SJSA1 (cell line): ENCODE measurements at regions not wholly inside any gene's neighbourhood (a gene's known extent, or its start where the extent isn't known, plus 50 kb on each side); places are given as distances from the start of the nearest gene placed in this dataset.

Experiments
- DNase-seq, 2 experiments: peaks; one replicate each; pipeline ENCODE4 v3.0.0-alpha.2; 2015 to 2020; ENCODE audit warnings: low spot score in 2 of 2, low read depth in 1 of 2
- H3K27ac ChIP-seq: fragments of 250-450 bp; sonication (Bioruptor Pico); 2 replicates; pipeline ENCODE4 v1.5.1; 2020; ENCODE audit warnings: mild to moderate bottlenecking, moderate library complexity
- H3K27me3 ChIP-seq: fragments of 250-450 bp; sonication (Bioruptor Pico); replicated peaks from 2 replicates; pipeline ENCODE4 v1.5.1; 2020; ENCODE audit warnings: mild to moderate bottlenecking, moderate library complexity
- H3K36me3 ChIP-seq: fragments of 250-450 bp; sonication (Bioruptor Pico); 2 replicates; pipeline ENCODE4 v1.5.1; 2020; ENCODE audit warnings: mild to moderate bottlenecking
- H3K4me1 ChIP-seq: fragments of 250-450 bp; sonication (Bioruptor Pico); replicated peaks from 2 replicates; pipeline ENCODE4 v1.6.1; 2021; ENCODE audit warnings: mild to moderate bottlenecking
- H3K4me3 ChIP-seq: fragments of 250-450 bp; sonication (Bioruptor Pico); 2 replicates; pipeline ENCODE4 v1.5.1; 2020; ENCODE audit warnings: mild to moderate bottlenecking
- H3K9me3 ChIP-seq: fragments of 250-450 bp; sonication (Bioruptor Pico); replicated peaks from 2 replicates; pipeline ENCODE4 v1.5.1; 2020; ENCODE audit warnings: mild to moderate bottlenecking

DNA sequence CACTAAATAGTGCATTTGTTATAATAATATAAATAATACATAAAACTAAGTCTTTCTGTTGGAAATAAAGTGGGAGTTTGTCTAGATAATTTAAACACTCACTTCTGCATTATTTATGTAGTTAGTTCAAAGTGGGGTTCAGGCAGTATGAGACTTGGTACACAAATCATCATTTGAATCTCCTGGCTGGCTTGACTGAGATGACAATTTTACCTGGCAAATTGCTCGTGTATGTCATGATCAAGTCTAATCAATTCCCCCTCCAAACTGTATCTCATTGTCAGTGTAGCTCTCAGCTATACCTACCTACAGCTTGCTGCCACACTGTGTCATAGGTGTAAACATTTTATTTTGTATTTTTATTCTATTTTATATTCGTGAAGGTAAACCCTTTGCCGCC, 563.4 kb upstream of the TENM3 start:
- no peak overlapping the region for H3K27ac ChIP-seq

DNA sequence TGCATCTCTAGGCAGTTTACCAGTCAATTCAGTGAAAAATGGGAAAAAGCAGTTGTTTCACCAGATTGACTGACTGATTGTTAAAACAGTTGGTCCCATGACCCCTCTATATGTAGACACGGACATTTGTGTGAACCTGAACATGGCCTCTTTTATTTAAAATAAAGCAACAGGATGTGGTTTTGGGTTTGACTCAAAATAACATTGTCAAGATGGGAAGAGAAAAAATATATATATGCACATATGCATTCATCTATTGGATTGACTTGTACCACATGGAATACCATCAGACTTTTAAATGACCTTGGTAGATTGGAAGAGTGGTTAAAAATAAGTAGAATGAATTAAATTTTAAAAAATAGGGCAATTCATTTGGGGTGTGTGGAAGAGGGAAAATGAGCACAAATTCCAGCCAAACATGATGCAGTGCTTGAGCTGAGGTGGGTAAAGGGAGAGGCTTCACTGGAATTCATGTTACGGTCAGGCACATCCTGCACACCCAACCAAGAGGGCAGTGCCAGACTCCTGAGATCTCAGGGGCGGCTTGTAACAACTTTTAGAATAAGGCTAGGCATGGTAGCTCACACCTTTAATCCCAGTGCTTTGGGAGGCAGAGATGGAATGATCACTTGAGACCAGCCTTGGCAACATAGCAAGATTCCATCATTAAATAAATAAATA, 560.7 kb upstream of the TENM3 start:
- no peak overlapping the region for H3K27ac ChIP-seq
- peaks cover 24% of the 10 kb centered on the region for H3K4me1 ChIP-seq
- no peaks in the 10 kb centered on the region for H3K36me3 ChIP-seq
- no peak overlapping the region for H3K4me3 ChIP-seq
- no peaks in the 10 kb centered on the region for H3K9me3 ChIP-seq
- DNase-seq, result no peak
- H3K27me3 ChIP-seq, result no peaks in the 10 kb centered on the region

More for the DNA sequence above, 563.4 kb upstream of the TENM3 start:
- Histone ChIP-seq H3K9me3 (no peaks in the 10 kb centered on the region), H3K4me3 (no peak overlapping the region), H3K36me3 (no peaks in the 10 kb centered on the region), H3K27me3 (no peaks in the 10 kb centered on the region), H3K4me1 (peaks cover 6% of the 10 kb centered on the region; the same call in 1 of the 2 replicates)
- no peak for DNase-seq

DNA sequence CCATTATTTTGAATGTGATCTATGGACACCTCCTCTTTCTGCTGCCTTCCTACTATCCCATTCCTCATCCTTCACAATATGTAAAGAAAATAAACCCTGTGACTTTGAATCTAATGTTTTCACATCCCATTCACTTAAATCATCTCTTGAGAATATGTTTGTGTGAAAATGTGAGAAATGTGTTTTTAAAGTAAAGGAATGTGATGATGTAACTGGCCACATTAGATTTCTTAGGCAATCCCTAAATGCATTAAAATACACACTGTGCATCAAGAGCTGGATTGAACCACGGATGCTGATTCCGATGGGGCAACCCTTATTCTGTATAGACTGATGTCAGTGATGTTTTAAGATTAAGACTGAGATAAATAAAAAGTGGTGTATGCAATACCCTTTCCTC, 558.9 kb upstream of the TENM3 start:
- Histone ChIP-seq H3K36me3 (no peaks in the 10 kb centered on the region), H3K4me1 (peaks cover 39% of the 10 kb centered on the region), H3K27ac (no peak overlapping the region), H3K27me3 (no peaks in the 10 kb centered on the region), H3K9me3 (no peaks in the 10 kb centered on the region), H3K4me3 (no peak overlapping the region)
- DNase-seq, result peak in 1 of 2 experiments; percentile 12

DNA sequence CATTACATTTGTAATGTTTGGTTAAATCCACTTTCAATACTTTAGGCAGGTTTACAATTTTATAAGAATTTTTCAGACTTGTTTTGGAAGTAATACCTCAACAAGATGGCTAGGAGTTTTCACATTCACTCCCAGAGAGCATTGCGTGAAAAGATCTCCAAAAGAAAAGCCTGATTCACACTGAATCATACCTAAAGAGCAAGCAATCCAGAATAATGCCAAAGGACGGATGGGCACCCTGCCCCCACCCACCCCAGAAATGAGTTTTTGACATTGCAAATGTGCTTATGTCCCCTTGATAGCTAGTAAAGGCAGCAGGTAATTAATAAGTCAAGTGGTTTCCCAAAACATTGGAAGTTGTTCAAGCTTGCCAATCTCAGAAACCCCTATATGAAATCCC, 557.7 kb upstream of the TENM3 start:
- Histone ChIP-seq H3K9me3 (no peaks in the 10 kb centered on the region), H3K4me3 (peak overlapping the region; percentile 4), H3K27me3 (no peaks in the 10 kb centered on the region), H3K4me1 (peaks cover 39% of the 10 kb centered on the region), H3K36me3 (no peaks in the 10 kb centered on the region), H3K27ac (peak overlapping the region; percentile 85)
- DNase-seq, result peak in 1 of 2 experiments; percentile 51

DNA sequence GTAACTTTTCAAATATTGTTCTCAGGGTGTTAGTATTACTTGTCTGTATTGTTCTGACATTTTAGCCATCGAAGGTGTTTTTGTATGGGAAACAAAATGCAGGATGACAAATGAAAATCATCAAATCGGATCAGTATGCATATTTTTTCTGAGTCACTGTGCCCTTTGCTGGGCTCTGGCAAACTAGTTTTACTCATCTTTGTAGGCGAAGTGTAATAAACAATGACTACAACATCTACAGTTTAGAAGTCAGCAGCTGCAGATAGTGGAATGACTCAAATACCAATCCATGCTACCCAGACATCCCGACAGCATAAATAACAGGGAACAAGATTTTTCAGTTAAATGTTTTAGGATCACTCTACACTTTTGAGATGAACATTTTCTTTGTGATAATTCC, 557.3 kb upstream of the TENM3 start:
- Histone ChIP-seq H3K9me3 (no peaks in the 10 kb centered on the region), H3K36me3 (no peaks in the 10 kb centered on the region), H3K4me1 (peaks cover 39% of the 10 kb centered on the region), H3K27ac (peak overlapping the region; percentile 85), H3K27me3 (no peaks in the 10 kb centered on the region), H3K4me3 (peak overlapping the region; percentile 4)
- DNase-seq, result peak; percentile 51 to 75

- 0 out of 2 replicates have a peak overlapping the region, but pooled peaks have one; percentile 3 for H3K27ac ChIP-seq
- peak in 1 of 2 experiments; percentile 1 for DNase-seq
- H3K4me1 ChIP-seq, result peaks cover 39% of the 10 kb centered on the region
- no peak overlapping the region for H3K4me3 ChIP-seq
- H3K36me3 ChIP-seq, result no peaks in the 10 kb centered on the region
- no peaks in the 10 kb centered on the region for H3K9me3 ChIP-seq
- H3K27me3 ChIP-seq, result no peaks in the 10 kb centered on the region
Observed at GRCh38 chr4:181687116-181687515, 556.1 kb upstream of the TENM3 start.

- DNase-seq, result peak in 1 of 2 experiments; percentile 32
Observed at GRCh38 chr4:181688432-181688831, 554.8 kb upstream of the TENM3 start.

DNA sequence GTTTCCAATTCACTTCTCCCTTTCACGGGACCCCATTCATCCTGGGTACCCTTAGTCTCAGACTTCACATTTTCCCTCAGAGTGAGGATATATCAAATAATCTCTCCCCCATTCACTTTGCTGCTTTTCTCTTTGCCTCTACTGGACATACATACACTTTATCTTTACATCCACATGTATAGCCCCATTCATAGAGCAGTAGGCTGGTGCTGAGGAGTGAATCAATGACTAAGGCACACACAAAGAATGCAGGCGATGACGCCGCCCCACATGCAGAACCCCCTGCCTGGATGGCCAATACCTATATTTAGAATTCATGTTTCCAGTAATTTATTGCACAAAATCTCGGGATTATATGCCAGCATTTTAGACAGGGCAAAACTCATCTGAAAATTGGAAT, 554.3 kb upstream of the TENM3 start:
- Histone ChIP-seq H3K27me3 (no peaks in the 10 kb centered on the region), H3K4me3 (no peak overlapping the region), H3K9me3 (no peaks in the 10 kb centered on the region), H3K27ac (no peak overlapping the region), H3K4me1 (peaks cover 39% of the 10 kb centered on the region), H3K36me3 (no peaks in the 10 kb centered on the region)
- DNase-seq, result no peak

More at GRCh38 chr4:181688432-181688831, 554.8 kb upstream of the TENM3 start:
- Histone ChIP-seq H3K36me3 (no peaks in the 10 kb centered on the region), H3K9me3 (no peaks in the 10 kb centered on the region), H3K4me3 (no peak overlapping the region), H3K27ac (no peak overlapping the region), H3K4me1 (peaks cover 39% of the 10 kb centered on the region), H3K27me3 (no peaks in the 10 kb centered on the region)

- H3K36me3 ChIP-seq, result no peaks in the 10 kb centered on the region
- H3K27me3 ChIP-seq, result no peaks in the 10 kb centered on the region
- peaks cover 34% of the 10 kb centered on the region for H3K4me1 ChIP-seq
- DNase-seq, result no peak
- no peak overlapping the region for H3K27ac ChIP-seq
- no peak overlapping the region for H3K4me3 ChIP-seq
- no peaks in the 10 kb centered on the region for H3K9me3 ChIP-seq
Observed at GRCh38 chr4:181690498-181690897, 552.7 kb upstream of the TENM3 start.

- no peak for DNase-seq
- Histone ChIP-seq H3K9me3 (no peaks in the 10 kb centered on the region), H3K4me1 (peaks cover 11% of the 10 kb centered on the region), H3K27me3 (no peaks in the 10 kb centered on the region), H3K4me3 (no peak overlapping the region), H3K36me3 (no peaks in the 10 kb centered on the region), H3K27ac (no peak overlapping the region)
Observed at GRCh38 chr4:181692965-181693364, 550.2 kb upstream of the TENM3 start.

DNA sequence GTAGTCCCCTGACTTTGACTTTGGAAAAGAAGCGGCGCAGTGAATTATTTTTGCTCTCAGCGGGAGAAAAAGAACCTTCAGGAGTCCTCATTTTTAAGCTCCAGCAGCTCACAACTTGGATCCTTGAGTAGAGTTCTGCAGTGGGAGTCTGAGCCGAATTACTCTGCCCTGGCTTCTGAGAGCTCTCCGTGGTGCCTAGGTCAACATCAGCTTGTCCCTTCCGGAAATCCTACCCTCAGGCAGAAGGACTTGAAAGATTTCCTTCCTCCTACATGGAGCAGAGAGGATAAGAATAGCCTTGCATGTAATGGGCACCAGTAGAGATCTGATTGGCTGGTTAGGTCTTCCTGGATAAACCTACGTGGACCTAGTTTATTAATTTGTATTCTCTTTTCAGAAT, 549.7 kb upstream of the TENM3 start:
- Histone ChIP-seq H3K4me1 (peaks cover 5% of the 10 kb centered on the region), H3K36me3 (no peaks in the 10 kb centered on the region), H3K9me3 (no peaks in the 10 kb centered on the region), H3K27ac (no peak overlapping the region), H3K4me3 (no peak overlapping the region), H3K27me3 (no peaks in the 10 kb centered on the region)
- no peak for DNase-seq

- no peak overlapping the region for H3K4me3 ChIP-seq
- no peaks in the 10 kb centered on the region for H3K27me3 ChIP-seq
- DNase-seq, result no peak
- no peaks in the 10 kb centered on the region for H3K36me3 ChIP-seq
- H3K9me3 ChIP-seq, result no peaks in the 10 kb centered on the region
- H3K27ac ChIP-seq, result no peak overlapping the region
- no peaks in the 10 kb centered on the region for H3K4me1 ChIP-seq
Observed at GRCh38 chr4:181698221-181698620, 545.0 kb upstream of the TENM3 start.

- Histone ChIP-seq H3K9me3 (no peaks in the 10 kb centered on the region), H3K27ac (no peak overlapping the region), H3K27me3 (no peaks in the 10 kb centered on the region), H3K4me3 (no peak overlapping the region), H3K36me3 (no peaks in the 10 kb centered on the region), H3K4me1 (no peaks in the 10 kb centered on the region)
- DNase-seq, result no peak
Observed at GRCh38 chr4:181701214-181701613, 542.0 kb upstream of the TENM3 start.

DNA sequence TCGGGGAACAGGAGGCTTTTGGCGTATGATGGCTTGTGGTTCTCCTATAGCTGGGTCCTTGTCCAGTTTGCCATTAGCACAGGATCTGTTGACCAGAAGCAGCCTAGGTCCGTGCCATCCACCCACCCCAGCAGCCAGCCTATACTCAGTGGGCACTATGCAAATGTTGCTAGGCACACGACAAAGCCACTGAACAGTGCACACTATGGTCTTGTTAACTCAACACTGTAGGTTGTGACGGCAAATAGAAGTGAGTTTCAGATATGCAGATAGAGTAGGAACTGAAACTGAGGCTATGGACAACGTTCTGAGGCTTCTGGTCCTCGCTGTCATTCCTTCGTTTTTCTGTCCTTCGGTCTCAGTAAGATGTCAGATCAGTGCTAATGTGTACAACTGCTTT, 541.3 kb upstream of the TENM3 start:
- DNase-seq, result no peak
- H3K27ac ChIP-seq, result no peak overlapping the region
- no peaks in the 10 kb centered on the region for H3K9me3 ChIP-seq
- H3K27me3 ChIP-seq, result no peaks in the 10 kb centered on the region
- no peaks in the 10 kb centered on the region for H3K4me1 ChIP-seq
- no peak overlapping the region for H3K4me3 ChIP-seq
- H3K36me3 ChIP-seq, result no peaks in the 10 kb centered on the region
